Spleen (tissue), 7 donors: ENCODE measurements at regions not wholly inside any gene's neighbourhood (a gene's known extent, or its start where the extent isn't known, plus 50 kb on each side); places are given as distances from the start of the nearest gene placed in this dataset.

Experiments used
- POLR2A ChIP-seq, 3 donors: fragments of 450-650 bp; IDR thresholded peaks; one replicate each; pipeline ENCODE4 v1.5.1; 2017; ENCODE audit warnings: antibody characterized with exemption in 3 of 3, mild to moderate bottlenecking in 1 of 3
- TF ChIP-seq, protein P1 (sequence below), 11 experiments: fragments of 200-600 bp in 7 of 11; fragments of 450-650 bp in 4 of 11; sonication (generic) in 4 of 11; IDR thresholded peaks in 8 of 11; conservative IDR thresholded peaks in 3 of 11; 1 replicate in 7 of 11; 2 replicates in 4 of 11; pipeline versions ENCODE4 v1.4.0 to v1.8.0; 2016 to 2021; ENCODE audit warnings: antibody characterized with exemption in 11 of 11, inconsistent platforms in 4 of 11, mild to moderate bottlenecking in 1 of 11
- donor health status: DM: no; HTN: no; CAD: no; lungs with moderate emphysema.
- donor health status: DM: no; HTN: no; CAD: no.
- donor health status: DM: no; HTN: no; CAD: no.

DNA sequence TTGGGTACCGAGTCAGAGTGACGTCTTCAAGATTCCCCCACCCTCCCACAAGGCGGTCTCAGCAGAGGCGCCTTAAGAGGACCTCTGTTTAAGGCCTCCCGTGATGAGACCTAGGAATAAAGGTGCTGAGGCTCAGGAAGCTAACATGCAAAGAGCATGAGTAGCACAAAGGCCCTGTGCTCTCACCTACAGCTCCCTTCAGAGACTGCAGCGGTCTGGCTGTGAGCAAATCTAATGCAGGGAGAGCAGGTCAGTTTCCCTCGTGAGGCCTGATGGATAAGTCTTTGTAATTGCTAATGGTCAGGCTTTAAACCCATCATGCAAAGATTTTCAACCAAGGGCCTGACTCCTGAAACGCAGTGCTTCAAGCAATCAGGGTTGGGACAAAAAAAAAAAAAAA, 909.3 kb upstream of the GHITM start:
- TF ChIP-seq POLR2A (IDR thresholded peaks at IDR 0.05), result no peak
- TF ChIP-seq, protein P1, sequence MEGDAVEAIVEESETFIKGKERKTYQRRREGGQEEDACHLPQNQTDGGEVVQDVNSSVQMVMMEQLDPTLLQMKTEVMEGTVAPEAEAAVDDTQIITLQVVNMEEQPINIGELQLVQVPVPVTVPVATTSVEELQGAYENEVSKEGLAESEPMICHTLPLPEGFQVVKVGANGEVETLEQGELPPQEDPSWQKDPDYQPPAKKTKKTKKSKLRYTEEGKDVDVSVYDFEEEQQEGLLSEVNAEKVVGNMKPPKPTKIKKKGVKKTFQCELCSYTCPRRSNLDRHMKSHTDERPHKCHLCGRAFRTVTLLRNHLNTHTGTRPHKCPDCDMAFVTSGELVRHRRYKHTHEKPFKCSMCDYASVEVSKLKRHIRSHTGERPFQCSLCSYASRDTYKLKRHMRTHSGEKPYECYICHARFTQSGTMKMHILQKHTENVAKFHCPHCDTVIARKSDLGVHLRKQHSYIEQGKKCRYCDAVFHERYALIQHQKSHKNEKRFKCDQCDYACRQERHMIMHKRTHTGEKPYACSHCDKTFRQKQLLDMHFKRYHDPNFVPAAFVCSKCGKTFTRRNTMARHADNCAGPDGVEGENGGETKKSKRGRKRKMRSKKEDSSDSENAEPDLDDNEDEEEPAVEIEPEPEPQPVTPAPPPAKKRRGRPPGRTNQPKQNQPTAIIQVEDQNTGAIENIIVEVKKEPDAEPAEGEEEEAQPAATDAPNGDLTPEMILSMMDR (IDR thresholded peaks at IDR 0.05 in 8 of 11, conservative IDR thresholded peaks at IDR 0.05 in 3 of 11), result no peak
